Neutrophil (primary cell): ENCODE measurements at regions not wholly inside any gene's neighbourhood (a gene's known extent, or its start where the extent isn't known, plus 50 kb on each side); places are given as distances from the start of the nearest gene placed in this dataset.

Source experiments
- H3K27ac ChIP-seq: fragments of 200-600 bp; sonication (generic); 2 replicates; pipeline ENCODE4 v1.5.1; 2016; ENCODE audit warnings: mild to moderate bottlenecking, moderate library complexity
- H3K27me3 ChIP-seq: fragments of 200-600 bp; sonication (generic); 2 replicates; pipeline ENCODE4 v1.6.0; 2016; ENCODE audit warnings: mild to moderate bottlenecking
- H3K36me3 ChIP-seq: fragments of 200-600 bp; sonication (generic); 2 replicates; pipeline ENCODE4 v1.5.1; 2017
- H3K4me1 ChIP-seq, 2 experiments: fragments of 200-600 bp in 1 of 2; sonication (generic) in 1 of 2; 1 replicate in 1 of 2; 2 replicates in 1 of 2; pipeline versions ENCODE4 v1.5.1 to v1.6.1; 2013 to 2016; ENCODE audit warnings: low read depth in 1 of 2, low read length in 1 of 2, mild to moderate bottlenecking in 1 of 2, moderate library complexity in 1 of 2; ENCODE audit not compliant: control insufficient read depth in 1 of 2, insufficient read depth in 1 of 2
- H3K4me3 ChIP-seq, 2 experiments: fragments of 200-600 bp in 1 of 2; sonication (generic) in 1 of 2; 1 replicate in 1 of 2; 2 replicates in 1 of 2; pipeline ENCODE4 v1.5.1; 2013 to 2016; ENCODE audit warnings: low read depth in 1 of 2, low read length in 1 of 2, mild to moderate bottlenecking in 1 of 2, moderate library complexity in 1 of 2
- H3K9me3 ChIP-seq: fragments of 200-600 bp; sonication (generic); 2 replicates; pipeline ENCODE4 v1.5.1; 2016
- CTCF ChIP-seq: fragments of 200-600 bp; sonication (generic); IDR thresholded peaks from 2 replicates; pipeline ENCODE4 v1.5.1; 2016; ENCODE audit warnings: antibody characterized with exemption

DNA sequence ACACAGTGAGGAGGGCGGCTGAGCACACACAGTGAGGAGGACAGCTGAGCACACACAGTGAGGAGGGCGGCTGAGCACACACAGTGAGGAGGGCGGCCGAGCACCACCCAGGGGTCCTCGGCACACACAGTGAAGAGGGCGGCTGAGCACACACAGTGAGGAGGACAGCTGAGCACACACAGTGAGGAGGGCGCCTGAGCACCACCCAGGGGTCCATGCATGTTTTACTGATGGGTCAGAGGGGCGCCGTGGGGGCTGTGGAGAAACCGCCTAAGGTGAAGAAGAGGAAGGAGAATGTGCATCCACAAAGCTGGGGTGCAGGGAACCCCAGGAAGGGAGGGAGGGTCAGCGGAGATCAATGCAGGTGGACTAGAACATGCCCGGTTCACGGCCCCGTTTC, 461.8 kb downstream of the BRD1 start:
- H3K9me3 ChIP-seq, result no peaks in the 10 kb centered on the region
- H3K4me1 ChIP-seq, result no peaks in the 10 kb centered on the region
- TF ChIP-seq CTCF, result no peak
- no peak overlapping the region for H3K27ac ChIP-seq
- no peaks in the 10 kb centered on the region for H3K36me3 ChIP-seq
- peaks cover 16% of the 10 kb centered on the region for H3K27me3 ChIP-seq
- no peak overlapping the region for H3K4me3 ChIP-seq

GRCh38 chr22:49365191-49365837, 462.4 kb downstream of the BRD1 start:
- no peaks in the 10 kb centered on the region for H3K9me3 ChIP-seq

DNA sequence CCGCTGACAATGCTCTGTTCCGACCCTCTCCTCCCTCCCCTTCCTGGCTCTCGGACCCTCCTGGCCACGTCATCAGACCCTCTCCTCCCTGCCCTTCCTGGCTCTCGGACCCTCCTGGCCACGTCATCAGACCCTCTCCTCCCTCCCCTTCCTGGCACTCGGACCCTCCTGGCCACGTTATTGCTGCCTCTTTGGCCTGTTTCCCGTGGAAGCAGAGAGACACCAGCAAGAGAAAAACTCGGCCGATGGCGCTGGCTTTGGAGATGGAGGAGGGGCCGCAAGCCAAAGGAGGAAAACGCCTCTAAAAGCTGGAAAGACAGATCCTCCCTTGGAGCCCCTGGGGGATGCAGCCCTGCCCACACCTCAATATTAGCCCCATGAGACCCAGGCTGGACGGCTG, 463.3 kb downstream of the BRD1 start:
- Histone ChIP-seq H3K27me3 (peaks cover 25% of the 10 kb centered on the region), H3K4me1 (no peaks in the 10 kb centered on the region), H3K9me3 (no peaks in the 10 kb centered on the region), H3K36me3 (no peaks in the 10 kb centered on the region), H3K27ac (no peak overlapping the region), H3K4me3 (no peak overlapping the region)
- TF ChIP-seq CTCF, result no peak

More at GRCh38 chr22:49365191-49365837, 462.4 kb downstream of the BRD1 start:
- no peaks in the 10 kb centered on the region for H3K4me1 ChIP-seq
- no peaks in the 10 kb centered on the region for H3K36me3 ChIP-seq
- TF ChIP-seq CTCF, result no peak
- H3K4me3 ChIP-seq, result no peak overlapping the region
- H3K27me3 ChIP-seq, result peaks cover 20% of the 10 kb centered on the region
- no peak overlapping the region for H3K27ac ChIP-seq

- TF ChIP-seq CTCF, result no peak
- no peak overlapping the region for H3K27ac ChIP-seq
- no peaks in the 10 kb centered on the region for H3K4me1 ChIP-seq
- no peak overlapping the region for H3K4me3 ChIP-seq
- no peaks in the 10 kb centered on the region for H3K36me3 ChIP-seq
- H3K27me3 ChIP-seq, result peaks cover 31% of the 10 kb centered on the region
- no peaks in the 10 kb centered on the region for H3K9me3 ChIP-seq
Observed at GRCh38 chr22:49363526-49364230, 464.0 kb downstream of the BRD1 start.

GRCh38 chr22:49362211-49362839, 465.3 kb downstream of the BRD1 start:
- Histone ChIP-seq H3K4me3 (no peak overlapping the region), H3K36me3 (no peaks in the 10 kb centered on the region), H3K9me3 (no peaks in the 10 kb centered on the region), H3K27me3 (peaks cover 31% of the 10 kb centered on the region), H3K4me1 (no peaks in the 10 kb centered on the region), H3K27ac (no peak overlapping the region)
- TF ChIP-seq CTCF, result no peak
